Large intestine (tissue), 3 donors: ENCODE measurements at regions not wholly inside any gene's neighbourhood (a gene's known extent, or its start where the extent isn't known, plus 50 kb on each side); places are given as distances from the start of the nearest gene placed in this dataset.

Source experiments
- DNase-seq, 2 donors: peaks; one replicate each; pipeline versions ENCODE4 v3.0.0 to v3.0.0-alpha.2; 2013
- H3K27ac ChIP-seq: one replicate; pipeline ENCODE4 v1.5.1; 2013; ENCODE audit warnings: low read length
- H3K27me3 ChIP-seq: 2 replicates; pipeline ENCODE4 v1.6.1; 2013; ENCODE audit warnings: low read length; ENCODE audit not compliant: control insufficient read depth, insufficient read depth
- H3K36me3 ChIP-seq: 2 replicates; pipeline ENCODE4 v1.6.1; 2013; ENCODE audit warnings: low read length; ENCODE audit not compliant: control insufficient read depth, insufficient read depth
- H3K4me1 ChIP-seq: one replicate; pipeline ENCODE4 v1.6.1; 2013; ENCODE audit warnings: low read length; ENCODE audit not compliant: control insufficient read depth, insufficient read depth
- H3K4me3 ChIP-seq: one replicate; pipeline ENCODE4 v1.5.1; 2013; ENCODE audit warnings: low read length
- H3K9me3 ChIP-seq: one replicate; pipeline ENCODE4 v1.6.1; 2013; ENCODE audit warnings: mild to moderate bottlenecking, low read depth, low read length, moderate library complexity; ENCODE audit not compliant: control insufficient read depth
- WGBS: methylation state at CpG from one replicate; pipeline ENCODE4 v1.1.5; 2013; ENCODE audit warnings: low lambda C conversion rate; ENCODE audit not compliant: insufficient coverage; 5-methylcytosine and 5-hydroxymethylcytosine counted together

DNA sequence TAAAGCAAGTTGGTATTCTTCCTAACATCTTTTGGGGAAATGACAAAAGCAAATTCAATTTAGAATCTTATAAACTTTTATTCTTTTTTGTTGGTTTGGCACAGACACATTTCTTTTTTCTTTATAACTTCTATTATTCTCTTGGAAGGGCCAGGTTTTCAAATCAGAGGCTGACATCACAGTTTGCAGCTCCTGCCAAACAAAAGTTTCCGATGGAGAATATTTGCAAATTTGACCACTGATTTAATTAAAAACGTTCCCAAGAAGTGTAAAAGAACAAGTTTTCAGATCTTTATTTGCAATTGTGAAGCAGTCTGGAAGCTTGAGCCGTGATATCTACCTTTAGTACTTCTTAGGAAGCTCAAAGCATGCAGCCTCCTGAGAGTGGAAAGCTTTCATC lies 53.8 kb upstream of the CD83 start:
- Histone ChIP-seq H3K36me3 (no peaks in the 10 kb centered on the region), H3K27me3 (no peaks in the 10 kb centered on the region), H3K27ac (no peak overlapping the region), H3K4me3 (no peak overlapping the region), H3K4me1 (peaks cover 4% of the 10 kb centered on the region), H3K9me3 (no peaks in the 10 kb centered on the region)
- DNase-seq = no peak
- 71% methylated on average over 1 of the region's 3 CpGs for WGBS

DNA sequence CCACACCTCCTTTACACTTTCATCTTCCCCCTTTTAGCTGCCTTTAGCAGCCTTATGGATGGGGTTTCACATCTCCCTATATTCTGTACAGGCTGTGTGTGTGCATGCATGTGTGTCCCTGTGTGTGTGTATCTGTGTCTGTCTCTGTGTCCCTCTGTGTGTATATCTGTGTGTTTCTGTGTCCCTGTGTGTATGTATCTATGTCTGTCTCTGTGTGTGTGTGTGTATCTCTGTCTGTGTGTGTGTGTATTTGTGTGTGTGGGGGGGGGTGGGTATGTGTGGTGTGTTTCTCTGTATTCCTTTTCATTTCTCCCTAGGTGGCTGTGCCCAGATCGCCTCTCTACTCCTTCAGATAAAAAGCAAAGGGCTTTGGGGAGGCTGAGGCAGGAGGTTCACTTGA lies 52.2 kb upstream of the CD83 start:
- no CpG with 5 or more reads among the region's 1 CpG for WGBS
- peaks cover 4% of the 10 kb centered on the region for H3K4me1 ChIP-seq
- H3K27me3 ChIP-seq = no peaks in the 10 kb centered on the region
- DNase-seq = no peak
- H3K9me3 ChIP-seq = no peaks in the 10 kb centered on the region
- no peak overlapping the region for H3K4me3 ChIP-seq
- H3K27ac ChIP-seq = no peak overlapping the region
- no peaks in the 10 kb centered on the region for H3K36me3 ChIP-seq

DNA sequence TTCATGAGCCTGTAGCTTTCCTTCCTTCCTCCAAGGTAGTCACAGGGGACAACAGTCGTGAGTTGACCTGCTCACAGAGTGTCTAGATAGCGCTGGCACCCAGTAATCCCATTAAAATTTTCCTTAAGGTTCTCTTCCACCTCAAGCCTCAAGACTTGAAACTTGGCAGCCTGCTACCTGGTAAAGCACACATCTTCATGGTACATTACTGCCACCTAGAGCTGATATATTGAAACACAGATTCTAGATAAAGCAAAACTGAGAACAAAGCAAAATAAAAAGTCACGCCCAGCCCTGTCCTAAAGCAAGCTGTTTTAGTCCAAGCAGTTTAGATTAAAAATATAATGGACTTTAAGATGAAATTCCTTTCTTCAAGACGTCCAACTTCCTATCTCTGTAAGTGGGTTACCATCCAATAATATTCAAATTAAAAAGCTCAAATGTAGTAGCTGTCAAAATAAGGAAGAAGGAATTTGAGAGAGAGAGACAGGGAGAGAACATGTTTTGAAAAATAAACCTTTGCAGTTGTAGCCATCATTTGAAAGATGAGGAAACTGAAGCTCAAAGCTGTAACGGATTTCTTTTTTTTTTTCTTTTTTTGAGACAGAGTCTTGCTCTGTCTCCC lies 50.7 kb upstream of the CD83 start:
- no CpG with 5 or more reads among the region's 5 CpGs for WGBS
- Histone ChIP-seq H3K9me3 (no peaks in the 10 kb centered on the region), H3K27ac (no peak overlapping the region), H3K4me3 (no peak overlapping the region), H3K36me3 (no peaks in the 10 kb centered on the region), H3K27me3 (no peaks in the 10 kb centered on the region), H3K4me1 (peaks cover 4% of the 10 kb centered on the region)
- peak; percentile 61 to 62 for DNase-seq

DNA sequence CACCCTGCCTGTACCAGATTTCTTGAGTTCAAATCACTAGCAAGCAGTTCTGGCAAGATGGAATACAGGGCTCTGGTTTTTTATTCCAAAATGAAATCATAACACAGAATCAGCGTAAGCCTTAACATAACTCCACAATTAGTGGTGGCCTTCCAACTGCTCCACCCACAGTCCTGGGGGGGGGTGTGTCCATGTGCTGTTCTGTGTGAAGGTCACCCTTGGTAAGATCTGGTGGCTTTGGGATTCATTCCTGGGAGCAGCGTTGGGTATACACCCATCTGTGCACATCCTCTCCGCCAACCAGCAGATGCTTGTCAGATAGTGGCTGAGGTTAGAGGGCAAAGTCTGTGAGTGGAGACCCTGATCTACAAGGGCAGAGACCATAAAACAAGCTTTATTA lies 49.9 kb upstream of the CD83 start:
- Histone ChIP-seq H3K4me1 (peaks cover 4% of the 10 kb centered on the region), H3K9me3 (no peaks in the 10 kb centered on the region), H3K36me3 (no peaks in the 10 kb centered on the region), H3K27me3 (no peaks in the 10 kb centered on the region), H3K27ac (no peak overlapping the region), H3K4me3 (no peak overlapping the region)
- no CpG with 5 or more reads among the region's 3 CpGs for WGBS
- peak in 1 of 2 donors; percentile 21 for DNase-seq
